ENCODE measurements at regions not wholly inside any gene's neighbourhood (a gene's known extent, or its start where the extent isn't known, plus 50 kb on each side); places are given as distances from the start of the nearest gene placed in this dataset.

- H3K4me3 ChIP-seq (ENCODE audit: control insufficient read depth in 1 of 7, extremely low read depth in 1 of 7, insufficient read depth in 4 of 7, low read depth in 2 of 7, low read length in 6 of 7): no peak overlapping the region
- ChIA-PET CTCF (no interaction called here), POLR2A (no interaction called here)
- no peaks in the 10 kb centered on the region for H3K4me1 ChIP-seq (ENCODE audit: control extremely low read depth in 1 of 4, control insufficient read depth in 4 of 4, insufficient read depth in 4 of 4, low read length in 3 of 4)
- H3K9me3 ChIP-seq (ENCODE audit: control extremely low read depth in 1 of 5, control insufficient read depth in 4 of 5, insufficient read depth in 2 of 5, low read depth in 1 of 5, low read length in 4 of 5): no peaks in the 10 kb centered on the region
- no peaks in the 10 kb centered on the region for H3K27me3 ChIP-seq (replicated peaks in 2 of 5; ENCODE audit: control insufficient read depth in 4 of 5, insufficient read depth in 5 of 5, low read length in 4 of 5)
- no peak overlapping the region for H3K27ac ChIP-seq (ENCODE audit: insufficient read depth in 1 of 2, low read depth in 1 of 2, low read length in 2 of 2, poor library complexity in 1 of 2, severe bottlenecking in 2 of 2)
- no peaks in the 10 kb centered on the region for H3K36me3 ChIP-seq (ENCODE audit: control insufficient read depth in 4 of 4, insufficient read depth in 4 of 4, low read length in 3 of 4)
- DNase-seq: no peak
- no CpG with 5 or more reads among the region's 7 CpGs for WGBS (ENCODE audit: insufficient coverage)
These were observed 635.9 kb downstream of the CDH18 start for GRCh38 chr5:19352120-19352519.

GRCh38 chr5:19369048-19369447 is 619.0 kb downstream of the CDH18 start:
- Histone ChIP-seq H3K4me3 (ENCODE audit: control insufficient read depth in 1 of 7, extremely low read depth in 1 of 7, insufficient read depth in 4 of 7, low read depth in 2 of 7, low read length in 6 of 7) (no peak overlapping the region), H3K27ac (ENCODE audit: insufficient read depth in 1 of 2, low read depth in 1 of 2, low read length in 2 of 2, poor library complexity in 1 of 2, severe bottlenecking in 2 of 2) (no peak overlapping the region), H3K27me3 (replicated peaks in 2 of 5; ENCODE audit: control insufficient read depth in 4 of 5, insufficient read depth in 5 of 5, low read length in 4 of 5) (no peaks in the 10 kb centered on the region), H3K9me3 (ENCODE audit: control extremely low read depth in 1 of 5, control insufficient read depth in 4 of 5, insufficient read depth in 2 of 5, low read depth in 1 of 5, low read length in 4 of 5) (no peaks in the 10 kb centered on the region), H3K36me3 (ENCODE audit: control insufficient read depth in 4 of 4, insufficient read depth in 4 of 4, low read length in 3 of 4) (no peaks in the 10 kb centered on the region), H3K4me1 (ENCODE audit: control extremely low read depth in 1 of 4, control insufficient read depth in 4 of 4, insufficient read depth in 4 of 4, low read length in 3 of 4) (no peaks in the 10 kb centered on the region)
- ChIA-PET POLR2A (no interaction called here), CTCF (no interaction called here)
- no peak for DNase-seq
- 93% methylated on average over 2 of the region's 3 CpGs for WGBS (ENCODE audit: insufficient coverage)

- no peaks in the 10 kb centered on the region for H3K4me1 ChIP-seq (ENCODE audit: control extremely low read depth in 1 of 4, control insufficient read depth in 4 of 4, insufficient read depth in 4 of 4, low read length in 3 of 4)
These were observed 618.4 kb downstream of the CDH18 start for GRCh38 chr5:19369561-19369960.

GRCh38 chr5:19370655-19371386 is 617.2 kb downstream of the CDH18 start:
- DNase-seq: no peak
- H3K27me3 ChIP-seq (replicated peaks in 2 of 5; ENCODE audit: control insufficient read depth in 4 of 5, insufficient read depth in 5 of 5, low read length in 4 of 5): no peaks in the 10 kb centered on the region
- ChIA-PET CTCF (no interaction called here), POLR2A (no interaction called here)
- no peaks in the 10 kb centered on the region for H3K36me3 ChIP-seq (ENCODE audit: control insufficient read depth in 4 of 4, insufficient read depth in 4 of 4, low read length in 3 of 4)
- no peak overlapping the region for H3K27ac ChIP-seq (ENCODE audit: insufficient read depth in 1 of 2, low read depth in 1 of 2, low read length in 2 of 2, poor library complexity in 1 of 2, severe bottlenecking in 2 of 2)
- WGBS (ENCODE audit: insufficient coverage): no CpG with 5 or more reads among the region's 2 CpGs
- H3K4me1 ChIP-seq (ENCODE audit: control extremely low read depth in 1 of 4, control insufficient read depth in 4 of 4, insufficient read depth in 4 of 4, low read length in 3 of 4): no peaks in the 10 kb centered on the region
- no peak overlapping the region for H3K4me3 ChIP-seq (ENCODE audit: control insufficient read depth in 1 of 7, extremely low read depth in 1 of 7, insufficient read depth in 4 of 7, low read depth in 2 of 7, low read length in 6 of 7)
- no peaks in the 10 kb centered on the region for H3K9me3 ChIP-seq (ENCODE audit: control extremely low read depth in 1 of 5, control insufficient read depth in 4 of 5, insufficient read depth in 2 of 5, low read depth in 1 of 5, low read length in 4 of 5)

More at GRCh38 chr5:19369561-19369960, 618.4 kb downstream of the CDH18 start:
- H3K4me3 ChIP-seq (ENCODE audit: control insufficient read depth in 1 of 7, extremely low read depth in 1 of 7, insufficient read depth in 4 of 7, low read depth in 2 of 7, low read length in 6 of 7): no peak overlapping the region
- 100% methylated on average over 2 of the region's 4 CpGs for WGBS (ENCODE audit: insufficient coverage)
- H3K36me3 ChIP-seq (ENCODE audit: control insufficient read depth in 4 of 4, insufficient read depth in 4 of 4, low read length in 3 of 4): no peaks in the 10 kb centered on the region
- no peaks in the 10 kb centered on the region for H3K27me3 ChIP-seq (replicated peaks in 2 of 5; ENCODE audit: control insufficient read depth in 4 of 5, insufficient read depth in 5 of 5, low read length in 4 of 5)
- CTCF ChIA-PET: no interaction called here
- H3K27ac ChIP-seq (ENCODE audit: insufficient read depth in 1 of 2, low read depth in 1 of 2, low read length in 2 of 2, poor library complexity in 1 of 2, severe bottlenecking in 2 of 2): no peak overlapping the region
- DNase-seq: no peak
- H3K9me3 ChIP-seq (ENCODE audit: control extremely low read depth in 1 of 5, control insufficient read depth in 4 of 5, insufficient read depth in 2 of 5, low read depth in 1 of 5, low read length in 4 of 5): no peaks in the 10 kb centered on the region
- POLR2A ChIA-PET: no interaction called here

GRCh38 chr5:19388391-19388790 is 599.6 kb downstream of the CDH18 start:
- Histone ChIP-seq H3K4me1 (ENCODE audit: control extremely low read depth in 1 of 4, control insufficient read depth in 4 of 4, insufficient read depth in 4 of 4, low read length in 3 of 4) (no peaks in the 10 kb centered on the region), H3K27ac (ENCODE audit: insufficient read depth in 1 of 2, low read depth in 1 of 2, low read length in 2 of 2, poor library complexity in 1 of 2, severe bottlenecking in 2 of 2) (no peak overlapping the region), H3K9me3 (ENCODE audit: control extremely low read depth in 1 of 5, control insufficient read depth in 4 of 5, insufficient read depth in 2 of 5, low read depth in 1 of 5, low read length in 4 of 5) (no peaks in the 10 kb centered on the region), H3K4me3 (ENCODE audit: control insufficient read depth in 1 of 7, extremely low read depth in 1 of 7, insufficient read depth in 4 of 7, low read depth in 2 of 7, low read length in 6 of 7) (no peak overlapping the region), H3K27me3 (replicated peaks in 2 of 5; ENCODE audit: control insufficient read depth in 4 of 5, insufficient read depth in 5 of 5, low read length in 4 of 5) (no peaks in the 10 kb centered on the region), H3K36me3 (ENCODE audit: control insufficient read depth in 4 of 4, insufficient read depth in 4 of 4, low read length in 3 of 4) (no peaks in the 10 kb centered on the region)
- DNase-seq: no peak
- CTCF ChIA-PET: no interaction called here
- POLR2A ChIA-PET: no interaction called here
- WGBS (ENCODE audit: insufficient coverage): 60% methylated on average over 1 of the region's 7 CpGs

GRCh38 chr5:19401032-19401431 is 587.0 kb downstream of the CDH18 start:
- ChIA-PET POLR2A (no interaction called here), CTCF (no interaction called here)
- H3K36me3 ChIP-seq (ENCODE audit: control insufficient read depth in 4 of 4, insufficient read depth in 4 of 4, low read length in 3 of 4): no peaks in the 10 kb centered on the region
- no peak overlapping the region for H3K27ac ChIP-seq (ENCODE audit: insufficient read depth in 1 of 2, low read depth in 1 of 2, low read length in 2 of 2, poor library complexity in 1 of 2, severe bottlenecking in 2 of 2)
- H3K9me3 ChIP-seq (ENCODE audit: control extremely low read depth in 1 of 5, control insufficient read depth in 4 of 5, insufficient read depth in 2 of 5, low read depth in 1 of 5, low read length in 4 of 5): no peaks in the 10 kb centered on the region
- no peaks in the 10 kb centered on the region for H3K4me1 ChIP-seq (ENCODE audit: control extremely low read depth in 1 of 4, control insufficient read depth in 4 of 4, insufficient read depth in 4 of 4, low read length in 3 of 4)
- H3K4me3 ChIP-seq (ENCODE audit: control insufficient read depth in 1 of 7, extremely low read depth in 1 of 7, insufficient read depth in 4 of 7, low read depth in 2 of 7, low read length in 6 of 7): no peak overlapping the region
- H3K27me3 ChIP-seq (replicated peaks in 2 of 5; ENCODE audit: control insufficient read depth in 4 of 5, insufficient read depth in 5 of 5, low read length in 4 of 5): no peaks in the 10 kb centered on the region
- DNase-seq: no peak
- WGBS (ENCODE audit: insufficient coverage): no CpG with 5 or more reads among the region's 1 CpG

GRCh38 chr5:19406576-19407365 is 581.2 kb downstream of the CDH18 start:
- Histone ChIP-seq H3K4me3 (ENCODE audit: control insufficient read depth in 1 of 7, extremely low read depth in 1 of 7, insufficient read depth in 4 of 7, low read depth in 2 of 7, low read length in 6 of 7) (no peak overlapping the region), H3K27ac (ENCODE audit: insufficient read depth in 1 of 2, low read depth in 1 of 2, low read length in 2 of 2, poor library complexity in 1 of 2, severe bottlenecking in 2 of 2) (no peak overlapping the region), H3K4me1 (ENCODE audit: control extremely low read depth in 1 of 4, control insufficient read depth in 4 of 4, insufficient read depth in 4 of 4, low read length in 3 of 4) (no peaks in the 10 kb centered on the region), H3K36me3 (ENCODE audit: control insufficient read depth in 4 of 4, insufficient read depth in 4 of 4, low read length in 3 of 4) (no peaks in the 10 kb centered on the region), H3K27me3 (replicated peaks in 2 of 5; ENCODE audit: control insufficient read depth in 4 of 5, insufficient read depth in 5 of 5, low read length in 4 of 5) (no peaks in the 10 kb centered on the region), H3K9me3 (ENCODE audit: control extremely low read depth in 1 of 5, control insufficient read depth in 4 of 5, insufficient read depth in 2 of 5, low read depth in 1 of 5, low read length in 4 of 5) (no peaks in the 10 kb centered on the region)
- CTCF ChIA-PET: no interaction called here
- DNase-seq: no peak
- POLR2A ChIA-PET: no interaction called here
- WGBS (ENCODE audit: insufficient coverage): 80% methylated on average over 1 of the region's 3 CpGs
